NCI-H1694 (cell line): ENCODE measurements at regions not wholly inside any gene's neighbourhood (a gene's known extent, or its start where the extent isn't known, plus 50 kb on each side); places are given as distances from the start of the nearest gene placed in this dataset.

Source experiments
- DNase-seq: peaks from one replicate; lab custom pipeline; 2025; lab: John Stamatoyannopoulos, UW

GRCh38 chr10:53006663-53007526 is 234.3 kb upstream of the MBL2 start:
- no peak for DNase-seq

GRCh38 chr10:53005612-53006345 is 233.2 kb upstream of the MBL2 start:
- no peak for DNase-seq

- no peak for DNase-seq
Observed at GRCh38 chr10:53003094-53003493, 230.5 kb upstream of the MBL2 start.

- no peak for DNase-seq
Observed at GRCh38 chr10:52999681-53000080, 227.1 kb upstream of the MBL2 start.

- DNase-seq = no peak
Observed at GRCh38 chr10:52999258-52999657, 226.7 kb upstream of the MBL2 start.

GRCh38 chr10:52997007-52997406 is 224.4 kb upstream of the MBL2 start:
- DNase-seq = no peak

- DNase-seq = no peak
Observed at GRCh38 chr10:52994370-52994769, 221.8 kb upstream of the MBL2 start.

- DNase-seq = no peak
Observed at GRCh38 chr10:52993109-52993508, 220.5 kb upstream of the MBL2 start.

GRCh38 chr10:52992567-52992966 is 220.0 kb upstream of the MBL2 start:
- DNase-seq = no peak

- no peak for DNase-seq
Observed at GRCh38 chr10:52988923-52989322, 216.3 kb upstream of the MBL2 start.

GRCh38 chr10:52986125-52986524 is 213.5 kb upstream of the MBL2 start:
- DNase-seq = no peak

- no peak for DNase-seq
Observed at GRCh38 chr10:52984169-52984568, 211.6 kb upstream of the MBL2 start.

GRCh38 chr10:52979295-52979990 is 206.9 kb upstream of the MBL2 start:
- no peak for DNase-seq

GRCh38 chr10:52977581-52977980 is 205.0 kb upstream of the MBL2 start:
- no peak for DNase-seq

- DNase-seq = no peak
Observed at GRCh38 chr10:52967806-52968795, 195.5 kb upstream of the MBL2 start.

- no peak for DNase-seq
Observed at GRCh38 chr10:52966904-52967303, 194.3 kb upstream of the MBL2 start.

- no peak for DNase-seq
Observed at GRCh38 chr10:52965938-52966401, 193.4 kb upstream of the MBL2 start.

GRCh38 chr10:52965509-52965908 is 192.9 kb upstream of the MBL2 start:
- DNase-seq = no peak

- no peak for DNase-seq
Observed at GRCh38 chr10:52961323-52961722, 188.7 kb upstream of the MBL2 start.

- no peak for DNase-seq
Observed at GRCh38 chr10:52959810-52960209, 187.2 kb upstream of the MBL2 start.

GRCh38 chr10:52956861-52957260 is 184.3 kb upstream of the MBL2 start:
- no peak for DNase-seq
